Caco-2 (cell line): ENCODE measurements at regions not wholly inside any gene's neighbourhood (a gene's known extent, or its start where the extent isn't known, plus 50 kb on each side); places are given as distances from the start of the nearest gene placed in this dataset.

Experiments used
- BruUV-seq: library from RNA; stranded (reverse); fragments of 400-500 nt; replicated peaks from 2 replicates; lab custom pipeline; 2021; lab: Mats Ljungman, UMichigan
- CTCF ChIA-PET: fragments of 300-600 bp; sonication (Branson Sonifier 250); formaldehyde crosslinking; loops from one replicate; lab custom pipeline; 2022; ENCODE audit warnings: antibody characterized with exemption; lab: Charles Lee
- POLR2A ChIA-PET: fragments of 300-600 bp; sonication (Branson Sonifier 250); formaldehyde crosslinking; loops from one replicate; lab custom pipeline; 2022; ENCODE audit warnings: antibody characterized with exemption; lab: Charles Lee
- DNase-seq, 2 experiments: peaks; one replicate each; pipeline versions ENCODE4 v3.0.0 to v3.0.0-alpha.2; 2020 to 2022
- H3K27me3 ChIP-seq: replicated peaks from 2 replicates; pipeline ENCODE4 v1.6.0; 2011; ENCODE audit warnings: low read length; ENCODE audit not compliant: control insufficient read depth, insufficient read depth
- H3K36me3 ChIP-seq: 2 replicates; pipeline ENCODE4 v1.5.1; 2011; ENCODE audit warnings: low read length; ENCODE audit not compliant: control insufficient read depth, insufficient read depth
- H3K4me1 ChIP-seq: fragments of 250-450 bp; sonication (Bioruptor Pico); 2 replicates; pipeline ENCODE4 v1.5.1; 2020; ENCODE audit warnings: mild to moderate bottlenecking
- H3K4me3 ChIP-seq: 2 replicates; pipeline ENCODE4 v1.5.1; 2011; ENCODE audit warnings: low read depth, mild to moderate bottlenecking, control low read depth, low read length
- H3K9me3 ChIP-seq: fragments of 250-450 bp; sonication (Bioruptor Pico); 2 replicates; pipeline ENCODE4 v1.5.1; 2020; ENCODE audit warnings: mild to moderate bottlenecking, moderate library complexity
- H3K27ac Mint-ChIP-seq: one replicate; pipeline ENCODE4 v1.8.0; 2022; ENCODE audit warnings: mixed read lengths; ENCODE audit not compliant: unreplicated experiment
- H3K27me3 Mint-ChIP-seq: one replicate; pipeline ENCODE4 v1.8.0; 2022; ENCODE audit warnings: mixed read lengths; ENCODE audit not compliant: insufficient read depth, unreplicated experiment
- H3K36me3 Mint-ChIP-seq: one replicate; pipeline ENCODE4 v1.8.0; 2022; ENCODE audit warnings: mild to moderate bottlenecking, mixed read lengths; ENCODE audit not compliant: insufficient read depth, unreplicated experiment
- H3K4me1 Mint-ChIP-seq: one replicate; pipeline ENCODE4 v1.8.0; 2022; ENCODE audit warnings: low read depth, mixed read lengths; ENCODE audit not compliant: unreplicated experiment
- H3K4me3 Mint-ChIP-seq: one replicate; pipeline ENCODE4 v1.8.0; 2022; ENCODE audit warnings: mild to moderate bottlenecking, moderate library complexity, mixed read lengths; ENCODE audit not compliant: unreplicated experiment
- H3K9me3 Mint-ChIP-seq: one replicate; pipeline ENCODE4 v1.8.0; 2022; ENCODE audit warnings: mixed read lengths; ENCODE audit not compliant: unreplicated experiment
- intact Hi-C: fragments of 100-400 bp; cut with micrococcal nuclease; formaldehyde crosslinking; loops from one replicate; pipeline ENCODE4 v1.10.0; 2022; ENCODE audit not compliant: unreplicated experiment
- TF ChIP-seq, protein P1 (sequence below), 2 experiments: fragments of 200-600 bp in 1 of 2; IDR thresholded peaks; 1 replicate in 1 of 2; 2 replicates in 1 of 2; pipeline versions ENCODE4 v1.5.1 to v1.8.0; 2011 to 2022; ENCODE audit warnings: antibody characterized with exemption in 1 of 2, control low read depth in 1 of 2, inconsistent platforms in 1 of 2, low read depth in 1 of 2, low read length in 1 of 2, mild to moderate bottlenecking in 1 of 2, moderate library complexity in 1 of 2; ENCODE audit not compliant: insufficient read depth in 1 of 2, severe bottlenecking in 1 of 2, unreplicated experiment in 1 of 2

DNA sequence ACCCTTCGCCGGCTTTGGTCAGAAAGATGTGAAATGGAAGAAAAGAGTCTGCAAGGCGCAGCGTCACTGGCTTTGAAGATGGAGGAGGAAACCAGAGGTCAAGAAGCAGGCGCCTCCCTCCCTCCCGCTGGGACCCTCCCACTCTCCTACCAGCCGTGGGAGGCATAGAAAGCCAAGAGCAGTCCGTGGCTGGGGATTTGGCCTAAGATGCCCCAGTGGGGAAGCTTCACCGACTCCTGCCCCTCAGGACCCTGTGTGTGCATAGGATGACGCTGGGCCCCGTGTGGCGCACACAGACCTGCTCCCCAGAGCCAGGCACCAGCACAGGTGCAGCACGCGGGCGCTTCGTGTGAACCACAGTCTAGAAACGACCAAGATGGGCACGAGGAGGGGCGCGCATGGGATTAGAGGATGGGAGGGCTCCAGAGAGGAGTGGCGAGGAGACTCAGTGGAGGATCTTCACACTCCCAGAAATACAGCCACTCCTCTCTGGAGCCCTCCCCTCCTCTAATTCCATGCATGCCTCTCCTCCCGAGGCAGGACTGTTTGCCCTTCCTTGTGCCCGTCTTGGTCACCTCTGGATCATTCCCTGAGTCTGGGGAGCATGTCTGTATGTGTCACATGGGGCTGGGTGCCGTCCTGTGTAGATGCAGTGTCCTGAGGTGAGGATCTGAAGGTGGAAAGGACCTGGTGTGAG lies 194.3 kb downstream of the TEX29 start:
- DNase-seq = no peak
- CTCF ChIA-PET = no interaction called here
- no peak overlapping the region for H3K4me3 ChIP-seq
- POLR2A ChIA-PET = no interaction called here
- no peaks in the 10 kb centered on the region; the same call in 1 of the 2 replicates for H3K9me3 ChIP-seq
- no peaks in the 10 kb centered on the region for H3K27me3 ChIP-seq
- H3K27ac Mint-ChIP-seq = no peak overlapping the region
- H3K4me3 Mint-ChIP-seq = no peak overlapping the region
- H3K27me3 Mint-ChIP-seq = peaks cover 17% of the 10 kb centered on the region
- H3K9me3 Mint-ChIP-seq = no peaks in the 10 kb centered on the region
- TF ChIP-seq, protein P1, sequence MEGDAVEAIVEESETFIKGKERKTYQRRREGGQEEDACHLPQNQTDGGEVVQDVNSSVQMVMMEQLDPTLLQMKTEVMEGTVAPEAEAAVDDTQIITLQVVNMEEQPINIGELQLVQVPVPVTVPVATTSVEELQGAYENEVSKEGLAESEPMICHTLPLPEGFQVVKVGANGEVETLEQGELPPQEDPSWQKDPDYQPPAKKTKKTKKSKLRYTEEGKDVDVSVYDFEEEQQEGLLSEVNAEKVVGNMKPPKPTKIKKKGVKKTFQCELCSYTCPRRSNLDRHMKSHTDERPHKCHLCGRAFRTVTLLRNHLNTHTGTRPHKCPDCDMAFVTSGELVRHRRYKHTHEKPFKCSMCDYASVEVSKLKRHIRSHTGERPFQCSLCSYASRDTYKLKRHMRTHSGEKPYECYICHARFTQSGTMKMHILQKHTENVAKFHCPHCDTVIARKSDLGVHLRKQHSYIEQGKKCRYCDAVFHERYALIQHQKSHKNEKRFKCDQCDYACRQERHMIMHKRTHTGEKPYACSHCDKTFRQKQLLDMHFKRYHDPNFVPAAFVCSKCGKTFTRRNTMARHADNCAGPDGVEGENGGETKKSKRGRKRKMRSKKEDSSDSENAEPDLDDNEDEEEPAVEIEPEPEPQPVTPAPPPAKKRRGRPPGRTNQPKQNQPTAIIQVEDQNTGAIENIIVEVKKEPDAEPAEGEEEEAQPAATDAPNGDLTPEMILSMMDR (IDR thresholded peaks at IDR 0.05; ENCODE audit: insufficient read depth in 1 of 2, low read depth in 1 of 2, low read length in 1 of 2, severe bottlenecking in 1 of 2, unreplicated experiment in 1 of 2) = no peak
- no peaks in the 10 kb centered on the region for H3K36me3 Mint-ChIP-seq
- no peaks in the 10 kb centered on the region for H3K36me3 ChIP-seq
- H3K4me1 ChIP-seq = no peaks in the 10 kb centered on the region
- BruUV-seq = no TSS peak
- no peaks in the 10 kb centered on the region for H3K4me1 Mint-ChIP-seq
- intact Hi-C loops = no loop called here

DNA sequence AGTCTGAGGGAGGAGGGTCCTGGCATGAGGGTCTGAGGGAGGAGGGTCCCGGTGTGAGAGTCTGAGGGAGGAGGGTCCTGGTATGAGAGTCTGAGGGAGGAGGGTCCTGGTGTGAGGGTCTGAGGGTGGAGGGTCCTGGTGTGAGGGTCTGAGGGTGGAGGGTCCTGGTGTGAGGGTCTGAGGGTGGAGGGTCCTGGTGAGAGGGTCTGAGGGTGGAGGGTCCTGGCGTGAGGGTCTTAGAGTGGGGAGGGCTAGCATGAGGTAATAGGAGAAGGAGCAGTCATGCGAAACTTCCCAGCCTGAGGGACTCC lies 194.8 kb downstream of the TEX29 start:
- Histone ChIP-seq H3K9me3 (no peaks in the 10 kb centered on the region; the same call in 1 of the 2 replicates), H3K36me3 (no peaks in the 10 kb centered on the region), H3K27me3 (no peaks in the 10 kb centered on the region), H3K4me3 (no peak overlapping the region), H3K4me1 (no peaks in the 10 kb centered on the region)
- ChIA-PET CTCF (no interaction called here), POLR2A (no interaction called here)
- Mint-ChIP-seq H3K4me3 (no peak overlapping the region), H3K9me3 (no peaks in the 10 kb centered on the region), H3K27ac (no peak overlapping the region), H3K27me3 (peaks cover 16% of the 10 kb centered on the region), H3K36me3 (no peaks in the 10 kb centered on the region), H3K4me1 (no peaks in the 10 kb centered on the region)
- TF ChIP-seq, protein P1 (IDR thresholded peaks at IDR 0.05; ENCODE audit: insufficient read depth in 1 of 2, low read depth in 1 of 2, low read length in 1 of 2, severe bottlenecking in 1 of 2, unreplicated experiment in 1 of 2) = no peak
- intact Hi-C loops = no loop called here
- DNase-seq = no peak
- no TSS peak for BruUV-seq

DNA sequence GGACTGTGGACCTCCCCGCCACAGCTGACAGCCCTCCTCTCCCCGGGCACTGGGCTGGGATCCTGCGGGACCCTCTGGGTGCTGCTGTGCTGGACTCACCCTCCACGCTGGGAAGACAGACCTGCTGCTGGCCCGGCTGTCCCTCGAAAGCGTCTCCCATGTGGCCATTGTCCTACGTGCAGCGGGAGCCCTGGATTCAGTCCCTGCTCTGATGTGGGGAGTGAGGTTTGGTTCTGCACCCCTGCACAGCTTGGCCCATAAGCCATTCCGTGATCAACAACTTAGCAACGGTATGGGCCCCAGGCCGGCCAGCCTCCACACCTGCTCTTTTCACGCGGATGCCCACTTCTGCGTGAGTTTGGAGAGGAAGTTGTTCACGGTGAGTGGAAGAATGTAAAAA lies 195.2 kb downstream of the TEX29 start:
- H3K36me3 ChIP-seq = no peaks in the 10 kb centered on the region
- peaks cover 14% of the 10 kb centered on the region for H3K27me3 Mint-ChIP-seq
- POLR2A ChIA-PET = no interaction called here
- no peak overlapping the region for H3K4me3 ChIP-seq
- no peak for DNase-seq
- intact Hi-C loops = no loop called here
- no peak overlapping the region for H3K27ac Mint-ChIP-seq
- TF ChIP-seq, protein P1 (IDR thresholded peaks at IDR 0.05; ENCODE audit: insufficient read depth in 1 of 2, low read depth in 1 of 2, low read length in 1 of 2, severe bottlenecking in 1 of 2, unreplicated experiment in 1 of 2) = no peak
- no peaks in the 10 kb centered on the region for H3K4me1 Mint-ChIP-seq
- no peak overlapping the region for H3K4me3 Mint-ChIP-seq
- BruUV-seq = no TSS peak
- no peaks in the 10 kb centered on the region; the same call in 1 of the 2 replicates for H3K9me3 ChIP-seq
- H3K9me3 Mint-ChIP-seq = no peaks in the 10 kb centered on the region
- H3K4me1 ChIP-seq = no peaks in the 10 kb centered on the region
- H3K27me3 ChIP-seq = no peaks in the 10 kb centered on the region
- CTCF ChIA-PET = no interaction called here
- H3K36me3 Mint-ChIP-seq = no peaks in the 10 kb centered on the region
